ENCODE measurements at regions not wholly inside any gene's neighbourhood (a gene's known extent, or its start where the extent isn't known, plus 50 kb on each side); places are given as distances from the start of the nearest gene placed in this dataset.

GRCh38 chr7:85716353-85716752, 529.5 kb upstream of the SEMA3D start:
- H3K4me3 ChIP-seq (replicated peaks in 1 of 2; ENCODE audit: low read depth in 1 of 2, low read length in 2 of 2): no peak overlapping the region
- H2AFZ ChIP-seq (ENCODE audit: low read depth, low read length, poor library complexity, severe bottlenecking): no peak overlapping the region
- BruUV-seq (replicated peaks): no TSS peak
- H4K20me1 ChIP-seq (ENCODE audit: insufficient read depth): no peaks in the 10 kb centered on the region
- H3K79me2 ChIP-seq (ENCODE audit: insufficient read depth, low read length): no peaks in the 10 kb centered on the region
- ChIA-PET POLR2A (no interaction called here), RAD21 (ENCODE audit: low non-redundant PET in 1 of 2, low total read pairs in 2 of 2, uncharacterized antibody in 2 of 2, unreplicated experiment in 2 of 2) (no interaction called here), CTCF (no interaction called here)
- H3K4me1 ChIP-seq (ENCODE audit: control insufficient read depth in 1 of 2, insufficient read depth in 2 of 2, low read length in 2 of 2): no peaks in the 10 kb centered on the region
- no peaks in the 10 kb centered on the region for H3K9me2 ChIP-seq (ENCODE audit: insufficient read depth)
- intact Hi-C loops (cut with micrococcal nuclease): no loop called here
- H3K9ac ChIP-seq (ENCODE audit: low read length): no peak overlapping the region
- H3K27me3 ChIP-seq (ENCODE audit: insufficient read depth, low read length): no peaks in the 10 kb centered on the region
- H3K9me3 ChIP-seq (ENCODE audit: control insufficient read depth in 1 of 2, insufficient read depth in 1 of 2, low read depth in 1 of 2, low read length in 2 of 2): no peaks in the 10 kb centered on the region
- H3K4me2 ChIP-seq (ENCODE audit: low read length): no peak overlapping the region
- DNase-seq (ENCODE audit: low read depth, low spot score): no peak
- no peaks in the 10 kb centered on the region for H3K36me3 ChIP-seq (ENCODE audit: control insufficient read depth in 1 of 2, insufficient read depth in 2 of 2, low read length in 2 of 2)
- H3K27ac ChIP-seq (ENCODE audit: low read depth, low read length): no peak overlapping the region
- no peak for ATAC-seq
- TF ChIP-seq CTCF (IDR thresholded peaks at IDR 0.05 in 2 of 3, conservative IDR thresholded peaks at IDR 0.05 in 1 of 3; ENCODE audit: borderline replicate concordance in 1 of 3, insufficient read depth in 1 of 3, low read depth in 2 of 3, low read length in 2 of 3) (no peak), ZNF274 (IDR thresholded peaks at IDR 0.05; ENCODE audit: low read depth, low read length) (no peak), SIN3A (IDR thresholded peaks at IDR 0.05; ENCODE audit: low read depth) (no peak)

- Histone ChIP-seq H3K4me2 (ENCODE audit: low read length) (no peak overlapping the region), H3K9me2 (ENCODE audit: insufficient read depth) (no peaks in the 10 kb centered on the region), H4K20me1 (ENCODE audit: insufficient read depth) (no peaks in the 10 kb centered on the region), H3K4me3 (replicated peaks in 1 of 2; ENCODE audit: low read depth in 1 of 2, low read length in 2 of 2) (no peak overlapping the region), H3K9me3 (ENCODE audit: control insufficient read depth in 1 of 2, insufficient read depth in 1 of 2, low read depth in 1 of 2, low read length in 2 of 2) (no peaks in the 10 kb centered on the region), H3K9ac (ENCODE audit: low read length) (no peak overlapping the region), H3K79me2 (ENCODE audit: insufficient read depth, low read length) (no peaks in the 10 kb centered on the region), H3K36me3 (ENCODE audit: control insufficient read depth in 1 of 2, insufficient read depth in 2 of 2, low read length in 2 of 2) (no peaks in the 10 kb centered on the region), H3K4me1 (ENCODE audit: control insufficient read depth in 1 of 2, insufficient read depth in 2 of 2, low read length in 2 of 2) (no peaks in the 10 kb centered on the region), H2AFZ (ENCODE audit: low read depth, low read length, poor library complexity, severe bottlenecking) (no peak overlapping the region), H3K27me3 (ENCODE audit: insufficient read depth, low read length) (no peaks in the 10 kb centered on the region), H3K27ac (ENCODE audit: low read depth, low read length) (no peak overlapping the region)
- ChIA-PET CTCF (no interaction called here), RAD21 (ENCODE audit: low non-redundant PET in 1 of 2, low total read pairs in 2 of 2, uncharacterized antibody in 2 of 2, unreplicated experiment in 2 of 2) (no interaction called here), POLR2A (no interaction called here)
- BruUV-seq (replicated peaks): no TSS peak
- ATAC-seq: no peak
- DNase-seq (ENCODE audit: low read depth, low spot score): no peak
- intact Hi-C loops (cut with micrococcal nuclease): no loop called here
- no peak for TF ChIP-seq CBX3 (IDR thresholded peaks at IDR 0.05; ENCODE audit: low read depth)
- TF ChIP-seq REST (IDR thresholded peaks at IDR 0.05; ENCODE audit: low read depth): no peak
- TF ChIP-seq CTCF (IDR thresholded peaks at IDR 0.05 in 2 of 3, conservative IDR thresholded peaks at IDR 0.05 in 1 of 3; ENCODE audit: borderline replicate concordance in 1 of 3, insufficient read depth in 1 of 3, low read depth in 2 of 3, low read length in 2 of 3): no peak
- no peak for TF ChIP-seq POLR2A (IDR thresholded peaks at IDR 0.05; ENCODE audit: borderline replicate concordance, extremely low read depth, insufficient read depth, insufficient read length)
- no peak for TF ChIP-seq YY1 (IDR thresholded peaks at IDR 0.05; ENCODE audit: extremely low read depth, insufficient replicate concordance, low read depth, low read length)
- TF ChIP-seq EZH2phosphoT487 (IDR thresholded peaks at IDR 0.05; ENCODE audit: borderline replicate concordance): no peak
- TF ChIP-seq SIN3A (IDR thresholded peaks at IDR 0.05; ENCODE audit: low read depth): no peak
- no peak for TF ChIP-seq ATF3 (IDR thresholded peaks at IDR 0.05)
Measured at GRCh38 chr7:85714951-85715350, 528.1 kb upstream of the SEMA3D start.
